Ishikawa (cell line): ENCODE measurements at regions not wholly inside any gene's neighbourhood (a gene's known extent, or its start where the extent isn't known, plus 50 kb on each side); places are given as distances from the start of the nearest gene placed in this dataset.

ENCODE experiments used
- CEBPB ChIP-seq: IDR thresholded peaks from 2 replicates; pipeline ENCODE4 v1.6.1; 2012
- CREB1 ChIP-seq: IDR thresholded peaks from 2 replicates; pipeline ENCODE4 v1.6.1; 2012; ENCODE audit warnings: low read depth
- EGR1 ChIP-seq: IDR thresholded peaks from 2 replicates; pipeline ENCODE4 v1.6.1; 2012
- EP300 ChIP-seq: IDR thresholded peaks from 2 replicates; pipeline ENCODE4 v1.6.1; 2012; ENCODE audit warnings: borderline replicate concordance
- FOXM1 ChIP-seq: IDR thresholded peaks from 2 replicates; pipeline ENCODE4 v1.6.1; 2012; ENCODE audit warnings: low read depth, borderline replicate concordance
- NFIC ChIP-seq: IDR thresholded peaks from 2 replicates; pipeline ENCODE4 v1.6.1; 2012
- RAD21 ChIP-seq: IDR thresholded peaks from 2 replicates; pipeline ENCODE4 v1.6.1; 2012; ENCODE audit warnings: low read depth
- TAF1 ChIP-seq: IDR thresholded peaks from 2 replicates; pipeline ENCODE4 v1.6.1; 2012; ENCODE audit warnings: low read depth, mild to moderate bottlenecking
- TCF12 ChIP-seq: IDR thresholded peaks from 2 replicates; pipeline ENCODE4 v1.6.1; 2012; ENCODE audit warnings: low read depth
- TEAD4 ChIP-seq: IDR thresholded peaks from 2 replicates; pipeline ENCODE4 v1.6.1; 2012
- YY1 ChIP-seq: IDR thresholded peaks from 2 replicates; pipeline ENCODE4 v1.6.1; 2012; ENCODE audit warnings: low read depth
- ZBTB7A ChIP-seq: IDR thresholded peaks from 2 replicates; pipeline ENCODE4 v1.6.1; 2012; ENCODE audit warnings: low read depth
- TF ChIP-seq, protein P1 (sequence below): IDR thresholded peaks from 2 replicates; pipeline ENCODE4 v1.6.1; 2012
- TF ChIP-seq, protein P2 (sequence below): IDR thresholded peaks from 2 replicates; pipeline ENCODE4 v1.6.1; 2012
- TF ChIP-seq, protein P3 (sequence below): IDR thresholded peaks from 2 replicates; pipeline ENCODE4 v1.6.1; 2012; ENCODE audit warnings: low read depth, mild to moderate bottlenecking

DNA sequence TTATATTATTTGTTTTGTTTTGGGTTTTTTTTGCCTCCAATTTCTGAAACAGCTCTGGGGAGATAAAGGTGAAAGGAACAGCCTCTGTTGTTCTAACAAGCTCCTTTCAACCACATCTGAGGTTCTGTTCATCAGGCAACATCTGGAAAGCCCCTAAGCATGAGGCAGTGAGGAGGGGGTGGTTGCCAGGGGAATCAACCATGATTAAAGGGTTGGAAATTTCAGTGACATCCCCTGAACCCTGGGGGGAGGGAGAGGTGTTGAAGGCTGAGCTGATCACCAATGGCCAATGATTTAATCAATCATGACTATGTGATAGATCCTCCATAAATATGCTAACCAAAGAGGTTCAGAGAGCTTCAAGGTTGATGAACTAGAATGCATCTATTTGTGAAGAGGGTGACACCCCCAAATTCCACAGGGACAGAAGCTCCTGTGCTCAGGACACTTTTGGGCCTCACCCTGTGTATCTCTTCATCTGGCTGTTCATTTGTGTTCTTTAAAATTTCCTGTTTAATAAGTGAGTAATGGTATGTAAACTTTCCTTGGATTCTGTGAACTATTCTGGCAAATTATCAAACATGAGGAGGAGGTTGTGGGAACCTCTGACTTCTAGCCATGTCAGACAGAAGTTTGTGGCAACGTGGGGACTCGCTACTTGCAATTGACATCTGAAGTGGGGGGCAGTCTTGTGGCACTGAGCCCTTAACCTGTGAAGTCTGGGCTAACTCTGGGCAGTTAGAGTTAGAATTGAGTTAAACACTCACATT lies 221.3 kb downstream of the NHLRC3 start:
- TF ChIP-seq, protein P1, sequence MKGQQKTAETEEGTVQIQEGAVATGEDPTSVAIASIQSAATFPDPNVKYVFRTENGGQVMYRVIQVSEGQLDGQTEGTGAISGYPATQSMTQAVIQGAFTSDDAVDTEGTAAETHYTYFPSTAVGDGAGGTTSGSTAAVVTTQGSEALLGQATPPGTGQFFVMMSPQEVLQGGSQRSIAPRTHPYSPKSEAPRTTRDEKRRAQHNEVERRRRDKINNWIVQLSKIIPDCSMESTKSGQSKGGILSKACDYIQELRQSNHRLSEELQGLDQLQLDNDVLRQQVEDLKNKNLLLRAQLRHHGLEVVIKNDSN: no peak
- TF ChIP-seq NFIC: no peak
- TF ChIP-seq RAD21: no peak
- TF ChIP-seq, protein P2, sequence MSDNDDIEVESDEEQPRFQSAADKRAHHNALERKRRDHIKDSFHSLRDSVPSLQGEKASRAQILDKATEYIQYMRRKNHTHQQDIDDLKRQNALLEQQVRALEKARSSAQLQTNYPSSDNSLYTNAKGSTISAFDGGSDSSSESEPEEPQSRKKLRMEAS: no peak

DNA sequence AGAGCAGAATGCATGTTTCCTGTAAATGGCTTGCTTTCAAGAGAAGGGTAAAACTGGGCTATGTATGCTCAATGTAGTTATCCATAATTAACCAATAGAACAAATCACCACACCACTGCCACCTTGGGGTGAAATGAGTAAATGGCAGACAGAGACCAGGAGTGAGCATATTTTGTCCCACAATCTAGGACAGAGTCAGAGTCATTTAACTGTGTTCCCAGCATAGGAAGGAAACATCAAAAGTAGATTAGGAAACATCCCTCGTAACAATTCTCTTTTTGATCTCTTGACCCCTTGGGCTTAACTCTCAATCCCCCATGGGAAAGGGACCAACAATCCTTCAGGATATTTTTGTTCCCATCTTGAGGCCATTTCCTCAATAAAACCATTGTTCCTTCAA lies 224.8 kb downstream of the NHLRC3 start:
- TF ChIP-seq CEBPB: no peak
- peak; percentile 68 for TF ChIP-seq RAD21

DNA sequence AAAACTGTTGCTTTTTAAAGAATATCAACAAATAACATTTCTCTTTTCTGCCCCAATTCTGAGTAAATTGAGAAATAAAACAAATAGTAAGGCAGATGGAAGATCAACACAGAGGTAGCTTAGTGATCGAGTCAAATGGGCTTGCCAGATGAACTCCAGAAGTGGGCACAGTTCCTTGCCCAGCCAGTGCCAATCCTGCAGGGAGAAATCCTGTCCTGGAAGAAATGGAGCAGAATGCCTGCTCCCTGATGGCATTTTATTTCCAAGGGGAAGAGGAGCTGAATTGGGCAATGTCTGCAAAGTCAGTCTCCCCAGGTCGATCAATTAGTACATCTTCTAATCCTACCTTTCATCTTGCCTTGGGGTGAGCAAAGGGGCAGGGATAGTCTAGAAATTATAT lies 225.3 kb downstream of the NHLRC3 start:
- TF ChIP-seq TCF12 (no peak), TAF1 (no peak), TEAD4 (no peak)

DNA sequence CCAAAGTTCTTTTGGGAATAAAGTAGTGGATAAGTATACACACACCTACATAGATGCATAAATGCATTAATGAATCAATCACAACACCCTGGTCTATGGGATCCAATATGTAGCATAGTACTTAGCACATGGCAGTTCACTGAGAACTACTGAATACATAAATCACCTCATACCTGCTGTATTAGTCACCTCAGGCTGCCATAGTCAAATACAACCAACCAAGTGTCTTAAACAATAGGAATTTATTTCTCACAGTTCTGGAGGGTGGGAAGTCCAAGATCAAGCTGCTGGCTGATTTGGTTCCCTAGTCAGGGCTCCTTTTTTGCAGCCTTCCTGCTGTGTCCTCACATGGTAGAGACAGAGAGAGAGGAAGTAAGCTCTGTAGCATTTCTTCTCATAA lies 228.2 kb downstream of the NHLRC3 start:
- TF ChIP-seq NFIC (no peak), CREB1 (no peak), TEAD4 (no peak), EP300 (no peak), CEBPB (no peak), TCF12 (no peak), FOXM1 (no peak), YY1 (no peak)
- TF ChIP-seq, protein P2: no peak

DNA sequence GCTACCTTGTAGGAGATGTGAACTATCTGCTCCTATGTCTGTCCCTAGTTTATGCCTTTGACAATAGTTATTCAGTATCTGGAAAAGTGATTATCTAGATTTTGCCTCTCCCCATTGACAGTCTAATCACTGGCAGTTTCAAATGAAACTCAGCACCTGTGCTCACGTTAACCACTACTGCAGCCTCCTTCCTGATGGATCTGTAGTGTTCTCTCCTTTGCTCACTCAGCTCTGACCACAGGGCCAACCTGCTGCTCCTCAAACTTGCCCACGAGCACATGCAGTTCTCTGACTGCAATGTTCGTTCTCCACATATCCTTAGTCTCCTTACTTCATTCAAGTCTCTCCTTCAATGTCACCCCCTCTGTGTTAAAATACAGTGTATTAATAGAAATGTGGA lies 230.1 kb downstream of the NHLRC3 start:
- TF ChIP-seq EGR1: no peak
- TF ChIP-seq, protein P3, sequence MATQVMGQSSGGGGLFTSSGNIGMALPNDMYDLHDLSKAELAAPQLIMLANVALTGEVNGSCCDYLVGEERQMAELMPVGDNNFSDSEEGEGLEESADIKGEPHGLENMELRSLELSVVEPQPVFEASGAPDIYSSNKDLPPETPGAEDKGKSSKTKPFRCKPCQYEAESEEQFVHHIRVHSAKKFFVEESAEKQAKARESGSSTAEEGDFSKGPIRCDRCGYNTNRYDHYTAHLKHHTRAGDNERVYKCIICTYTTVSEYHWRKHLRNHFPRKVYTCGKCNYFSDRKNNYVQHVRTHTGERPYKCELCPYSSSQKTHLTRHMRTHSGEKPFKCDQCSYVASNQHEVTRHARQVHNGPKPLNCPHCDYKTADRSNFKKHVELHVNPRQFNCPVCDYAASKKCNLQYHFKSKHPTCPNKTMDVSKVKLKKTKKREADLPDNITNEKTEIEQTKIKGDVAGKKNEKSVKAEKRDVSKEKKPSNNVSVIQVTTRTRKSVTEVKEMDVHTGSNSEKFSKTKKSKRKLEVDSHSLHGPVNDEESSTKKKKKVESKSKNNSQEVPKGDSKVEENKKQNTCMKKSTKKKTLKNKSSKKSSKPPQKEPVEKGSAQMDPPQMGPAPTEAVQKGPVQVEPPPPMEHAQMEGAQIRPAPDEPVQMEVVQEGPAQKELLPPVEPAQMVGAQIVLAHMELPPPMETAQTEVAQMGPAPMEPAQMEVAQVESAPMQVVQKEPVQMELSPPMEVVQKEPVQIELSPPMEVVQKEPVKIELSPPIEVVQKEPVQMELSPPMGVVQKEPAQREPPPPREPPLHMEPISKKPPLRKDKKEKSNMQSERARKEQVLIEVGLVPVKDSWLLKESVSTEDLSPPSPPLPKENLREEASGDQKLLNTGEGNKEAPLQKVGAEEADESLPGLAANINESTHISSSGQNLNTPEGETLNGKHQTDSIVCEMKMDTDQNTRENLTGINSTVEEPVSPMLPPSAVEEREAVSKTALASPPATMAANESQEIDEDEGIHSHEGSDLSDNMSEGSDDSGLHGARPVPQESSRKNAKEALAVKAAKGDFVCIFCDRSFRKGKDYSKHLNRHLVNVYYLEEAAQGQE: no peak
- no peak for TF ChIP-seq YY1
- no peak for TF ChIP-seq TAF1
- TF ChIP-seq TEAD4: no peak
- TF ChIP-seq, protein P1: no peak

DNA sequence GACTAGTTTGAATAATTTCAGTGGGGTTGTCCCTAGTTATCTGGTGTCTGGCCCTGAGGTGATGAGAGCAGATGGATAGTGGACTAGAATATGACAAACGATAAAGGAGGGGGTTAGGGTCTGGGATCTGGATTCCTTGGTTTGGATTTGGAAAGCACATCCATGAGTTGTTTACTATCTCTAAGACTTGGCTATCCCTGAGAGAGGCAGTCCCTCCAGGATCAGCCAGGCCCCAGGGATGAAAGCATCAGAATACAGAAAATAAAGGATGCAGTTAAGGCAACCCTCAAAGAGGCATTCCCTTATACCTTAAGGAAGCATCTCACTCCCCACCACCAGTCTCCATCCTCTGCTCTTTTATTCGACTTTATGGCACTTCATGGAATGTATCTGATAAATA lies 230.7 kb downstream of the NHLRC3 start:
- no peak for TF ChIP-seq YY1
- TF ChIP-seq EGR1: no peak
- TF ChIP-seq TAF1: no peak

DNA sequence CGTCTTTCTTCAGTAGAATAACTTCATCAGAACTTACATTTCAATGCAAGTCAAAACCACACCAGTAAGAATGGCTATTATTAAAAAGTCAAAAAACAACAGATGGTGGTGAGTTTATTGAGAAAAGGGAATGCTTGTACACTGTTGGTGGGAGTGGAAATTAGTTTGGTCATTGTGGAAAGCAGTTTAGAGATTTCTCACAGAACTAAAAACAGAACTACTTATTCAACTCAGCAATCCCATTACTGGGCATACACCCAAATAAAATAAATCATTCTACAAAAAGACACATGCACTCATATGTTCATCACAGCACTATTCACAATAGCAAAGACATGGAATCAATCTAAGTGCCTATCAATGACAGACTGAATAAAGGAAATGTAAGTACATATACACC lies 231.2 kb downstream of the NHLRC3 start:
- TF ChIP-seq NFIC (no peak), FOXM1 (no peak), TEAD4 (no peak), CEBPB (no peak), ZBTB7A (no peak), RAD21 (no peak), TAF1 (no peak), EGR1 (no peak), YY1 (no peak), CREB1 (no peak), TCF12 (no peak), EP300 (no peak)
- TF ChIP-seq, protein P1: no peak
- TF ChIP-seq, protein P2: no peak
- TF ChIP-seq, protein P3: no peak
